Liver (tissue), 8 donors: ENCODE measurements at regions not wholly inside any gene's neighbourhood (a gene's known extent, or its start where the extent isn't known, plus 50 kb on each side); places are given as distances from the start of the nearest gene placed in this dataset.

Experiments used
- DNase-seq: peaks from one replicate; pipeline ENCODE4 v3.0.0-alpha.2; 2017; ENCODE audit warnings: low spot score
- H3K27ac ChIP-seq, 2 donors: one replicate each; pipeline ENCODE4 v1.7.0; 2013; ENCODE audit warnings: inconsistent platforms in 2 of 2, low read length in 2 of 2, control low read depth in 1 of 2, low read depth in 1 of 2, mild to moderate bottlenecking in 1 of 2
- H3K27me3 ChIP-seq, 4 donors: one replicate each; pipeline versions ENCODE4 v1.6.1 to v1.7.0; 2013; ENCODE audit warnings: low read length in 3 of 4, inconsistent platforms in 1 of 4, mild to moderate bottlenecking in 1 of 4, moderate library complexity in 1 of 4; ENCODE audit not compliant: control insufficient read depth in 4 of 4, insufficient read depth in 4 of 4
- H3K36me3 ChIP-seq, 4 donors: one replicate each; pipeline versions ENCODE4 v1.6.1 to v1.7.0; 2013; ENCODE audit warnings: low read length in 3 of 4, mild to moderate bottlenecking in 3 of 4, low read depth in 1 of 4, moderate library complexity in 1 of 4; ENCODE audit not compliant: control insufficient read depth in 4 of 4, insufficient read depth in 3 of 4
- H3K4me1 ChIP-seq, 4 donors: one replicate each; pipeline versions ENCODE4 v1.6.1 to v1.7.0; 2013; ENCODE audit warnings: low read length in 3 of 4, mild to moderate bottlenecking in 3 of 4, moderate library complexity in 1 of 4; ENCODE audit not compliant: control insufficient read depth in 4 of 4, insufficient read depth in 4 of 4
- H3K4me3 ChIP-seq, 3 donors: one replicate each; pipeline versions ENCODE4 v1.6.1 to v1.7.0; 2013; ENCODE audit warnings: low read length in 3 of 3, control low read depth in 1 of 3, low read depth in 1 of 3, mild to moderate bottlenecking in 1 of 3
- H3K9ac ChIP-seq, 2 donors: one replicate each; pipeline ENCODE4 v1.7.0; 2013; ENCODE audit warnings: low read length in 2 of 2, mild to moderate bottlenecking in 2 of 2, moderate library complexity in 2 of 2, control low read depth in 1 of 2, low read depth in 1 of 2
- H3K9me3 ChIP-seq, 4 donors: one replicate each; pipeline versions ENCODE4 v1.6.1 to v1.7.0; 2013; ENCODE audit warnings: low read length in 3 of 4; ENCODE audit not compliant: control insufficient read depth in 4 of 4
- ATF3 ChIP-seq: IDR thresholded peaks from 2 replicates; pipeline ENCODE4 v1.6.1; 2016; ENCODE audit warnings: antibody characterized with exemption
- FOXA1 ChIP-seq: IDR thresholded peaks from 2 replicates; pipeline ENCODE4 v1.6.1; 2016; ENCODE audit warnings: antibody characterized with exemption
- GABPA ChIP-seq, 2 donors: IDR thresholded peaks in 1 of 2; conservative IDR thresholded peaks in 1 of 2; 2 replicates each; pipeline ENCODE4 v1.6.1; 2016; ENCODE audit warnings: antibody characterized with exemption in 2 of 2, mild to moderate bottlenecking in 1 of 2, moderate library complexity in 1 of 2
- HNF4A ChIP-seq, 2 donors: conservative IDR thresholded peaks; 2 replicates each; pipeline ENCODE4 v1.6.1; 2016; ENCODE audit warnings: antibody characterized with exemption in 2 of 2, mild to moderate bottlenecking in 2 of 2
- HNF4G ChIP-seq: IDR thresholded peaks from 2 replicates; pipeline ENCODE4 v1.6.1; 2016; ENCODE audit warnings: antibody characterized with exemption
- JUND ChIP-seq, 2 donors: IDR thresholded peaks; 2 replicates each; pipeline ENCODE4 v1.6.1; 2016; ENCODE audit warnings: antibody characterized with exemption in 2 of 2
- MAX ChIP-seq: IDR thresholded peaks from 2 replicates; pipeline ENCODE4 v1.6.1; 2016; ENCODE audit warnings: antibody characterized with exemption
- REST ChIP-seq: IDR thresholded peaks from 2 replicates; pipeline ENCODE4 v1.6.1; 2016; ENCODE audit warnings: antibody characterized with exemption, mild to moderate bottlenecking
- RXRA ChIP-seq, 2 donors: IDR thresholded peaks; 2 replicates each; pipeline ENCODE4 v1.6.1; 2017 to 2018; ENCODE audit warnings: antibody characterized with exemption in 2 of 2, mild to moderate bottlenecking in 1 of 2
- SP1 ChIP-seq: IDR thresholded peaks from 2 replicates; pipeline ENCODE4 v1.6.1; 2018; ENCODE audit warnings: antibody characterized with exemption, mild to moderate bottlenecking
- TAF1 ChIP-seq: conservative IDR thresholded peaks from 2 replicates; pipeline ENCODE4 v1.6.1; 2016; ENCODE audit warnings: antibody characterized with exemption, mild to moderate bottlenecking
- YY1 ChIP-seq: IDR thresholded peaks from 2 replicates; pipeline ENCODE4 v1.6.1; 2016; ENCODE audit warnings: antibody characterized with exemption, mild to moderate bottlenecking
- WGBS: extraction: QIAGEN DNeasy Blood & Tissue Kit; methylation state at CpG from one replicate; pipeline ENCODE4 v1.1.7; 2013; 5-methylcytosine and 5-hydroxymethylcytosine counted together
- TF ChIP-seq, protein P1 (sequence below): fragments of 150-350 bp; IDR thresholded peaks from 2 replicates; pipeline ENCODE4 v1.5.1; 2017; ENCODE audit warnings: improper control_type of control experiment, low read depth, low read length; ENCODE audit not compliant: missing input control
- TF ChIP-seq, protein P2 (sequence below): IDR thresholded peaks from 2 replicates; pipeline ENCODE4 v1.6.1; 2016; ENCODE audit warnings: antibody characterized with exemption
- donor health status: healthy.
- donor health status: healthy.
- donor health status: healthy.
- donor health status: healthy.
- donor health status: healthy.

DNA sequence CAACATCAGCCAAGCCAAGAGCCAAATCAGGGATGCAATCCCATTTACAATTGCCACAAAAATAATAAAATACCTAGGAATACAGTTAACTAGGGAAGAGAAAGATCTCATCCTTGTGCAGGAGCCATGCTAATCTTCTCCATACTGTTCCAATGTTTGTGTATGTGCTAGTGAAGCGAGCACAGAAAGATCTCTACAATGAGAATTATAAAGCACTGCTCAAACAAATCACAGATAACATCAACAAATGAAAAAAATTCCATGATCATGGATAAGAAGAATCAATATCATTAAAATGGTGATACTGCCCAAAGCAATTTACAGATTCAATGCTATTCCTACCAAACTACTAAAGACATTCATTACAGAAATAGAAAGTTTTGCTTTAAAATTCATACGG, 215.6 kb downstream of the FOXG1 start:
- no peak overlapping the region for H3K4me3 ChIP-seq
- WGBS = 76% methylated on average over 2 of the region's 2 CpGs
- DNase-seq = no peak
- H3K27me3 ChIP-seq = no peaks in the 10 kb centered on the region
- H3K9me3 ChIP-seq = no peaks in the 10 kb centered on the region
- H3K36me3 ChIP-seq = no peaks in the 10 kb centered on the region
- H3K4me1 ChIP-seq = no peaks in the 10 kb centered on the region
- no peak overlapping the region for H3K9ac ChIP-seq
- TF ChIP-seq SP1 = no peak
- no peak for TF ChIP-seq MAX
- TF ChIP-seq FOXA1 = no peak
- TF ChIP-seq GABPA (IDR thresholded peaks at IDR 0.05 in 1 of 2, conservative IDR thresholded peaks at IDR 0.05 in 1 of 2) = no peak
- no peak for TF ChIP-seq RXRA (IDR thresholded peaks at IDR 0.05)
- TF ChIP-seq, protein P1, sequence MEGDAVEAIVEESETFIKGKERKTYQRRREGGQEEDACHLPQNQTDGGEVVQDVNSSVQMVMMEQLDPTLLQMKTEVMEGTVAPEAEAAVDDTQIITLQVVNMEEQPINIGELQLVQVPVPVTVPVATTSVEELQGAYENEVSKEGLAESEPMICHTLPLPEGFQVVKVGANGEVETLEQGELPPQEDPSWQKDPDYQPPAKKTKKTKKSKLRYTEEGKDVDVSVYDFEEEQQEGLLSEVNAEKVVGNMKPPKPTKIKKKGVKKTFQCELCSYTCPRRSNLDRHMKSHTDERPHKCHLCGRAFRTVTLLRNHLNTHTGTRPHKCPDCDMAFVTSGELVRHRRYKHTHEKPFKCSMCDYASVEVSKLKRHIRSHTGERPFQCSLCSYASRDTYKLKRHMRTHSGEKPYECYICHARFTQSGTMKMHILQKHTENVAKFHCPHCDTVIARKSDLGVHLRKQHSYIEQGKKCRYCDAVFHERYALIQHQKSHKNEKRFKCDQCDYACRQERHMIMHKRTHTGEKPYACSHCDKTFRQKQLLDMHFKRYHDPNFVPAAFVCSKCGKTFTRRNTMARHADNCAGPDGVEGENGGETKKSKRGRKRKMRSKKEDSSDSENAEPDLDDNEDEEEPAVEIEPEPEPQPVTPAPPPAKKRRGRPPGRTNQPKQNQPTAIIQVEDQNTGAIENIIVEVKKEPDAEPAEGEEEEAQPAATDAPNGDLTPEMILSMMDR = no peak
- TF ChIP-seq HNF4A (conservative IDR thresholded peaks at IDR 0.05) = no peak
- TF ChIP-seq REST = no peak
- no peak overlapping the region for H3K27ac ChIP-seq

- TF ChIP-seq TAF1 = no peak
- TF ChIP-seq YY1 = no peak
- no peak for TF ChIP-seq HNF4A (conservative IDR thresholded peaks at IDR 0.05)
- no peak for TF ChIP-seq FOXA1
- no peak for TF ChIP-seq ATF3
- TF ChIP-seq JUND (IDR thresholded peaks at IDR 0.05) = no peak
- TF ChIP-seq HNF4G = no peak
- no peak for TF ChIP-seq SP1
- TF ChIP-seq, protein P2, sequence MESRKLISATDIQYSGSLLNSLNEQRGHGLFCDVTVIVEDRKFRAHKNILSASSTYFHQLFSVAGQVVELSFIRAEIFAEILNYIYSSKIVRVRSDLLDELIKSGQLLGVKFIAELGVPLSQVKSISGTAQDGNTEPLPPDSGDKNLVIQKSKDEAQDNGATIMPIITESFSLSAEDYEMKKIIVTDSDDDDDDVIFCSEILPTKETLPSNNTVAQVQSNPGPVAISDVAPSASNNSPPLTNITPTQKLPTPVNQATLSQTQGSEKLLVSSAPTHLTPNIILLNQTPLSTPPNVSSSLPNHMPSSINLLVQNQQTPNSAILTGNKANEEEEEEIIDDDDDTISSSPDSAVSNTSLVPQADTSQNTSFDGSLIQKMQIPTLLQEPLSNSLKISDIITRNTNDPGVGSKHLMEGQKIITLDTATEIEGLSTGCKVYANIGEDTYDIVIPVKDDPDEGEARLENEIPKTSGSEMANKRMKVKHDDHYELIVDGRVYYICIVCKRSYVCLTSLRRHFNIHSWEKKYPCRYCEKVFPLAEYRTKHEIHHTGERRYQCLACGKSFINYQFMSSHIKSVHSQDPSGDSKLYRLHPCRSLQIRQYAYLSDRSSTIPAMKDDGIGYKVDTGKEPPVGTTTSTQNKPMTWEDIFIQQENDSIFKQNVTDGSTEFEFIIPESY = no peak
- TF ChIP-seq, protein P1 = no peak
- WGBS = 73% methylated on average over 4 of the region's 4 CpGs
These were observed 216.7 kb downstream of the FOXG1 start for GRCh38 chr14:28983279-28983678.

More at GRCh38 chr14:28983279-28983678, 216.7 kb downstream of the FOXG1 start:
- DNase-seq = no peak
- Histone ChIP-seq H3K36me3 (no peaks in the 10 kb centered on the region), H3K4me3 (no peak overlapping the region), H3K9me3 (no peaks in the 10 kb centered on the region), H3K27ac (no peak overlapping the region), H3K4me1 (no peaks in the 10 kb centered on the region), H3K9ac (no peak overlapping the region), H3K27me3 (no peaks in the 10 kb centered on the region)
